Astrocyte of the hippocampus (primary cell): ENCODE measurements at regions not wholly inside any gene's neighbourhood (a gene's known extent, or its start where the extent isn't known, plus 50 kb on each side); places are given as distances from the start of the nearest gene placed in this dataset.
"Not testable (repeated sequence)": the region's sequence is repeated elsewhere in the genome, so short reads cannot be mapped to it uniquely, and the experiment has no call there.

Experiments used
- DNase-seq: peaks from one replicate; pipeline ENCODE4 v3.0.0; 2011; ENCODE audit warnings: low read depth, low spot score

DNA sequence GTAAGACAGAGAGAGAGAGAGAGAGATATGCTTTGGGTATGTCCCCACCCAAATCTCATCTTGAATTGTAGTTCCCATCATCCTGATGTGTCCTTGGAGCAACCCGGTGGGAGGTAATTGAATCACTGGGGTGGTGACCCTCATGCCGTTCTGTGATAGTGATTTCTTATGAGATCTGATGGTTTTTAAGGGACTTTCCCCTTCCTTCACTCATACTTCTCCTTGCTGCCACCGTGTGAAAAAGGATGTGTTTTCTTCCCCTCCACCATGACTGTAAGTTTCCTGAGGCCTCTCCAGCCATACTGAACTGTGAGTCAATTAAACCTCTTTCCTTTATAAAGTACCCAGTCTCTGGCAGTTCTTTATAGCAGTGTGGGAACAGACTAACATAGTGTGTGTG lies 60.3 kb downstream of the EOMES start:
- DNase-seq: no peak

DNA sequence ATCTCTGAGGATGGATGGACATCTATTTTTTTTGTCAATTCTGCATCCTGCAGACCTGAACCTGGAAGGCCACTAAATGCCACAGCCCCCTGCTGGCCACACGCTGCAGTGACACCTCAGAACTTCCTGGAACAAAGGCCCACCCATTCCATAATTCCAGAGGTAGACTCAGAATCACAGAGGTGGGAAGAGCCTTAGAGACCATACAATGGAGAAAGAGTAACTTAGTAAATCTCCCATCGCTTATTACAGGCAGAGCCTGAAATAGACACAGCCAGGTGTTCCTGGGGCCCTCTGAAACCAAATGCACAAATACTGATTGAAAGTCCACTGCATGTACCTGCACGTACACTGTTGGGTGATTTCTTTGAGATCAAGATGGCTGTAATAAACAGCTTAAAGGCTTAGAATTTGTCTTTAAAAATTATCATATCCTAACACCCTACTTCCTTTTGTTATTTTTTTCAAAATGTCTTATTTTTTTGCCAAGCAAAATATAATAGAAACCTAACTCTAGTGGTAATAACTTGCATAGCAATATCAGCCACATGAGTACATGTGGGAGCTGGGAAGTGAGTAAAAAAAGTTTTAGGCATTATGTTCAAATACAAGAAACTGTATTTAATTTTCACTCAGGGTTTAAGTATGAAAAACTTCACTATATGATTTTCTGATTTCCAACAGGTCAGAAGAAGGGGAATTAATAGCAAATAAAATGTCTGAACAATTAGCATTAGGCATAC lies 62.7 kb downstream of the EOMES start:
- peak; percentile 66 for DNase-seq

DNA sequence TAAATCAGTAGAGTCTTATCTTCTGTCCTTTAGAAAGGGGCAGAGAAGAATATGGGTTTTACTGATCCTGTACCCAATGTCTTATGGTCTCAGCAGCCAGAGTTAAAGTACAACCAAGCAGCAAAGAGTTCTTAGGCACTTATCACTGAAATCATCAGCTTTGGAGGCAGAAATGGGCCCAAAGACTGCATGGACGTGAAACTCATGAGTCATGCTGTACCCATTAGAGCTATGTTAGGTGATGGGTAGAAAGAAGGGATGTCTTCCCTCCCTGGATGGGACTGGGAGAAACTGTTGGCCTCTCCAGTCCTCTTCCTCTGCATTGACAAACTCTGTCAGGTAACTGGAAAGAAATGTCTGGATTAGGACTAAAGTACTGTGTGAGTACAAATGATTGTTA lies 63.4 kb downstream of the EOMES start:
- DNase-seq: no peak

DNA sequence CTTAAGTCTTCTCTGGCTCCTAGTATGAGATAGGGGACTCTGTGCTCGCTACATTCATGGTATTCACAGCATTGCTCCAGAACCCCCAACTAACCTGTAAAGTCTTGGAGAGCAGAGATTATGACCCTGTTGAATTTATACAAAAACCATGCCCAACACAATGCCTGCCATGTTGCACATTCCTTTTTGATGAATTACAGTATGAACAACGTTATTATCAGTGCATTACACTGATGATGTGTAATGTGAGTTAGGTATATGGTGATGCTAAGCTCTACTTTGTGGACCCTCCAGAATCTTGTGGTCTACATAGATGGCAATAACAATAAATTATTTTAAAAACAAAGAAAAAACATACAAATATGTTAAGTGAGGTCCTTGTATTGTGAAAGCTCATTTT lies 64.3 kb downstream of the EOMES start:
- no peak for DNase-seq

DNA sequence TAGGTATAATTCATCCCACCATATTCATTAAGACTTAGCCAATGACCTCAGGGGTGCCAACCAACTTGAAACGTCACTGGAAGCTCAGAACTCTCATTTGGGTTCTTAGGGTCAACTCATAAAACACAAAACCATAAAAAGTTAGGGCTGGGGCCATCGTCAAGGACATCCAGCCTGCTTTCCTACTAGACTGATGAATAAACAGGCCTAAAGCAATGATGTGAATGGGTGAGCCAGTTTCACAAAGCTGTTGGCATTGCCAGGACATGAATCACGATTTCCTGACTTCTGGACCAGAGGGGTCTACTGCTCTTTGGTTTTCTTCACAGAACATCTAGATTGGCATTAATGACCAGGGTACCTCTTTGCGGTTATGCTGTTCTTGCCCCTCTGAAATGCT lies 64.7 kb downstream of the EOMES start:
- DNase-seq: peak; percentile 39

DNA sequence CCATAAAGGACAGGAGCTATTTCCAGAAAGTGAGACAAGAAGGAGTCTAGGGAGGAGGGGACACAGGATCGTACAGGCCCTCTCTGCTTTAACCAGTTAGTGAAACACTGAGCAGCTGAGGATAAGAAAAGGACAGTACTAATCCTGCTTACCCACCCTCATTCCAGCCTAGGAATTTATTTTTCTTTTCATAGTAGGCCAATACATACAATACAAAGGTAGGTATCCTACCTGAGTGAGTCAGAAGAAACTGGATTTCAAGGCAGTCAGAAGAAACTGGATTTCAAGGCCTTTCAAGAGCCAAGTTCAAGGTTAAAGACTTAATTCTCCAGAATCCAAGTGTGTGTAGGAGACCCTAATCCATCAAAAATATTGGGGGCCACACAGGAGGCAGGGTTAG lies 65.3 kb downstream of the EOMES start:
- DNase-seq: no peak

DNA sequence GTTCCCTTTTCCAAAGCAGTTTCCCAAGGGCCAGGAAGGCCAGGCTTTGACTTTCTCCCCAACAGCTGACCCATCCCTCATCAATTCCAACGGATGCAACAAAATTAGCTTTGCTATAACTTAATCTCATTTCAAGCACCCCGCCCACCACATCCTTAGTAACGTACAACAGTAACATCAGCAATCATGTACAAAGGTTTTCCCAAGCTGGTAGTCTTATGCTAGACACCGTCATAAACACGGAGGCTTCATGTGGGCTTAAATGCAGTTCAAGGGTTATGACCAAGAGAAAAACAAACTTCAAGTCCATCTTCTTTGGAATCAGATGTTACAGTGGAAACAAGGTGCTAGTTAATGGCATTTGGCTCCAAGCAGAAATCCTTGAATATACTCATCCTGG lies 66.6 kb downstream of the EOMES start:
- DNase-seq: no peak

DNA sequence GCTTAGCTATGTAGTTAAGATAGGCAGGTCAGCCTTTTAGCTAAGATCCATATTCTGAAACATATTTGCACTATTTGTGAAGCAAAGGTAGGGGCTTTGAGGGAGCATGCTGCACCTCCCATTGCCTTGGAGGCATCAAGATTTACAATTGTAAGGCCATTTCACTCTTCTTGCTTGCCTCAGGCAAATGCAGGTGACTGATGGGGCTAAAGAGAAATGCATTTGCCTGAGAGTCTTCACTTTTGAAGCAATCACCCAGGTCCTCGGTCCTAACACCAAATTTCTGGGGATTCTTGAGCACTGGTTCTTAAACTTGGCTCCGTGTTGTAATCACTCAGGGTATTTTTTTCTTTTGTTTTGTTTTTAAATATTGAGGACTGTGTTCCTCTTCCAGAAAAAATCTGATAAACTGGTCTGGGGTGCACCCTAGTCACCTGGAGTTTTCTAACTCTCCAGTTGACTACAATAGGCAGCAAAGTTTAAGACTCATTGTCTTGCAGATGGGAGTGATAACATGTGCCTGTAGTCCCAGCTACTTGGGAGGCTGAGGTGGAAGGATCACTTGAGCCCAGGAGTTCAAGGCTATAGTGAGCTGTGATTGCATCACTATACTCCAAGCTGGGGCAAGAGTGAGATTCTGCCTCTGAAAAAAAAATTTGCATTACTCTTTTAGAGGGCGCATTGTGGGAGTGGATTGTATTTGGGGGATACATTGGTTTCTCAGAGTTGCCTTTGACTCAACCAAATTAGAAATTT lies 68.1 kb downstream of the EOMES start:
- no peak for DNase-seq

DNA sequence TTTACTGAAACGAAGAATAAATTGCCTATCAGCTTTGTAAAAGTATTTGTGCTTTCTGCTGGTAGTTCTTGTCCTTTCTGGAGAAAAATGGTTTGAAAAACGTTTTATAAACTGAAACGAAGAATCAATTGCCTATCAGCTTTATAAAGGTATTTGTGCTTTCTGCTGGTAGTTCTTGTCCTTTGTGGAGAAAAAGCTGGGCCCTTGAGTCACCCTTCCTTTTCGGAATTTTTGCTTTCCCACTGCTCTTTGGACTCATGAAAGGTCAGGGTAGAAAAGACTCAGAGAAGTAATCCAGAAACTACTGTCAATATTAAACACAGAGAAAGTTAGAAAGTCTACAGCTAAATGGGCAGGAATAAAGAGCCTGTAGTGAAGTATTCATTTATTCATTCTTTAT lies 72.8 kb downstream of the EOMES start:
- peak; percentile 12 for DNase-seq

DNA sequence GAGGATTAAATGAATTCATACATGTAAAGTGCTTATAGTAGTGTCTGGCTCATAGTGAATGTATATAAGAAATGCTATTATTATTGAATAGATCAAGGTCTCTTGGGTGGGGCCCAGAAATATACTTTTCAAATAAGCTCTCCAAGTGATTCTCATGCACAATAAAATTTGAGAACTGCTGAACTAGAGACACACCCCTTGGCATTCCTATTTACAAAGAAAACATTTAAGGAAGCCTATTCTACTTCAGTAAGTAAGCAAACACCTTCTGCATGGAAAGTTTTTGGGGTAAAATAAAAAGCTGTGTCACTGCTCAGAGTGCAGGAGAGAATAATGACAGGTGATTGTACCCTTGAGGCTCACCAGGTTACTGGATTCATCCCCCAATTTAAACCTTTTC lies 75.2 kb downstream of the EOMES start:
- DNase-seq: no peak

DNA sequence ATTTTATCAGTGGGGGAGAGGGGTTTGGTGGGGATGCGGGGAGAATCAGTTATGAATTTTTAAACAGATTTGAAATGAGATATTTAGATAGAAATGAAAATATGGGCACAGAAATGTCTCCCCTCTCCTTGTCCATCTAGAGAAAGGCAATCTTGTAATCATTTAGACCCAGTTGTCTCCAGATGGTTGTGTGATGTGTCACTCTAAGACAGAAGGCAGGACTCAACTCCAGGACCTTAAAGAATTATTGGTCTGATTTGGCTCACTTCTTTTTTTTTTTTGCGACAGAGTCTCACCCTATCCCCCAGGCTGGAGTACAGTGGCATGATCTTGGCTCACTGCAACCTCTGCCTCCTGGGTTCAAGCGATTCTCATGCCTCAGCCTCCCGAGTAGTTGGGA lies 77.2 kb downstream of the EOMES start:
- no peak for DNase-seq

DNA sequence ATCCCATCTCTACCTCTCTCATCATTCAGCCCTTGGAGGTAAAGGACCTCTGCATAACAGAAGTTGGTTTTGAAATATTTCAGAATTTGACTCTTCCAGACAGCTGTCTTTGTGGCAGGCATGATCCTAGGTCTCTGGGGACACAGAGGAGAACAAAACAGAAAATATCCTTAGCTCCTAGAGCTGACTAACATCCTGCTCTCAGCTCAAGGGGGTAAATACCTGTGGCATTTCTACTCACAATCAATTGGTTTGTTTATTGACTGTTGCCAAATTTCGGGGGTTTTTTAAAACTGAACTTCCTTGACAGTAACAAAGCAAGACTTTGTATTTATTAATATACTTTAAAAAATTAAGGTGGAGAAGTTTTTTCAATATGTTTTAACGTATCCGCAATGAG lies 78.8 kb downstream of the EOMES start:
- peak; percentile 16 for DNase-seq

DNA sequence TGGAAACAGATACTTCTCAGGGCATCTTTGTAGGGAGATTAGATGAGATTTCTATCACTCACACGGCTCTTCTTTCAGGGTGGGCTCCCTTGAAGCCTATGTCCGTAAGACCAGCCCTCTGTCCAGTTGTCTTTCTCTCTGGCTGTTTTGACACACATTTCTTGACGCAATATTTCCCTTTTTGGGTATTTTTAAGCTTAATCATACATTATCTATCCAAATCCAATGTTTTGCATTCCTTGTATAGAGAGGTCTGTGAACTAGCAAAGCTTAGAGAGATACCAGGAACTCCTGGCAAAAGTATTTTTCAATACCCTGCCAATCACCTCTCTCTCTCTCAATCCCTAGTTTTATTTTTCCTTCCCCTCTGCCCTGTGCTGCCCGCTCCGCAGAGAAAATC lies 79.3 kb downstream of the EOMES start:
- no peak for DNase-seq

DNA sequence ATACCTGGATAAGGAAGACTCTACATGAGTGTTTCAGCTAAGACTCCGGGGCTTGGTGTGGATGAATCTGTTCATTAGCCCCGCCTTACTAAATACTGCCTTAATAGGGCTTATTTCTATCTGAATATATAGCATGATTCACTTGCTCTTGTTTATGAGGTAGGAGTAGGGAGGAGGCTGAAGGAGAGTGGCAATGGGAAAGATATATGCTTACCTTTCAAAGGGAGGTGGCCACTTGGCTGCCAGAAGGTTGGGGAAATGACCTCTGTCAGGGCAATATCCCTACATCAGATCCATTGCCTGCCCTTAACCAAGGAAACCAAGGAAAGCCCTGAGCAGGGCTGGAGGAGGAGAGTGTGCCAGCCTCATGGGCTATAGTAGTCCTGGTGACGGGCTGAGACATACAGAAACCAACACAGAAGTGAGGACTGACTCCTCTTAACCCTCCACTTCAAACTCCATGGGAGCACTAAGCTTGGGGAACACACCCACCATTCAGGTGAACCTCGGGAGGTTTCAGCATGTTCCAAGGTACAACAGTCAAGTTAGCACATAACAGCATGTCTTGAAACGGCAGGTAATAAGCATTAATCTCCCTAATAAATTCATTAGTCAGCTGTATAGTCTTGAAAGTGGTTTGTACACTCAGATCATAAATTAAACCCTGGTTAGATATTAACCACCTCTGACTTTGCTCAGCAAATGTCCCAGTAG lies 80.1 kb downstream of the EOMES start:
- no peak for DNase-seq

DNA sequence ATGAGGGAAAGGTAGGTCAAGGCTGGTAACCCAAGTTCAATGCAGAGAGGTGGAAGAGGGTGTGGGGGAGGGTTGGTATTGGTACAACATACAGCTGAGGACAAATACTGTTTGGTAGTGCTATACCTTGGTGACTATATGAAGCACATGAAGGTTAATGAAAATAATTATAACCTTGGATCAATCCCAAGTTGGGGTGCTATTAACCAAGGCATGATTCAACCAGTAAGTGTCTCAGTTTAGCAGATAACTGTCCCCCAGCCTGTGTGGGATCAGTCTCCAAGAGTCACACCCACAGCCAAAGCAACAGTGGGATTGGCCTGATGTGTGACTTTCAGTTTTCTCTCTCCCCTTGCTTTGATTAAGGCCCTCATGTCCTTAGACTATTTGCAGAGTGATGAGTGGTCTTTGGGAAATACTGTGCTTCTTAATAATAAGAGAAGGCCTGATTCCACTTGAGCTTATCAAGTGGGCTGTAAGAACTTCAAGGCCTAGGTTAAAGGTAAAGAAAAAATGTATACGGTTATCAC lies 80.8 kb downstream of the EOMES start:
- no peak for DNase-seq

DNA sequence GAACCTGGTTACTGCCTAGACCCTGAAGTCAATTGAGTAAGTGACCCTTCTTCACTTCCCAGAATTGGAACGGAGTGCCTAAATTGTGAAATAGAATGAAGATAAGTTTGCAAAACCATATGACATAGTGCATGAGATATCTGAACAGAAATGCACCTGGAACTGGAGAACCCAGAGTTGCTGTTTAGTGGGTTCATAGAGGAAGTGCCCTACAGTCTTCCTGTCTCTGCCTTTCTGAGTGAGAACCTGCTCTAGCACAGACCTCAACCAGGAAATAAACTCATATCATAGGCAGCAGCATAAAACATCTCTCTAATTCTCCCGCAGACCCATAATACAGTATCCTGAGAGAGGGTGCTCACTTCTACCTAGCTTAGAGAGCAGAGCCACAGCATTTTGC lies 82.9 kb downstream of the EOMES start:
- DNase-seq: no peak

DNA sequence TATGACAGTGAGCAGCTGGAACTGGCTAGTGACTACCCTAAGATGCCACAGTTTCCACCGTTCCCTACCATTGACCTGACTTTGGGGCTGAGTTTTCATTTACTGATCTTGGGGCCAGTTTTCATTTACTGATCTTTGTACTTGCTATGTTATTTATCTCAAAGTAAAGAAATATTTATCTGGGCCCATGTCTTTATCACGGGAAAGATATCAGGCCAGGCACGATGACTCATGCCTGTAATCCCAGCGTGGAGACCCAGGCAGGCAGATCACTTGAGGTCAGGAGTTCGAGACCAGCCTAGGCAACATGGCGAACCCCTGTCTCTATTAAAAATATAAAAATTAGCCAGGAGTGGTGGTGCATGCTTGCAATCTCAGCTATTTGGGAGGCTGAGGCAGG lies 83.5 kb downstream of the EOMES start:
- no peak for DNase-seq

DNA sequence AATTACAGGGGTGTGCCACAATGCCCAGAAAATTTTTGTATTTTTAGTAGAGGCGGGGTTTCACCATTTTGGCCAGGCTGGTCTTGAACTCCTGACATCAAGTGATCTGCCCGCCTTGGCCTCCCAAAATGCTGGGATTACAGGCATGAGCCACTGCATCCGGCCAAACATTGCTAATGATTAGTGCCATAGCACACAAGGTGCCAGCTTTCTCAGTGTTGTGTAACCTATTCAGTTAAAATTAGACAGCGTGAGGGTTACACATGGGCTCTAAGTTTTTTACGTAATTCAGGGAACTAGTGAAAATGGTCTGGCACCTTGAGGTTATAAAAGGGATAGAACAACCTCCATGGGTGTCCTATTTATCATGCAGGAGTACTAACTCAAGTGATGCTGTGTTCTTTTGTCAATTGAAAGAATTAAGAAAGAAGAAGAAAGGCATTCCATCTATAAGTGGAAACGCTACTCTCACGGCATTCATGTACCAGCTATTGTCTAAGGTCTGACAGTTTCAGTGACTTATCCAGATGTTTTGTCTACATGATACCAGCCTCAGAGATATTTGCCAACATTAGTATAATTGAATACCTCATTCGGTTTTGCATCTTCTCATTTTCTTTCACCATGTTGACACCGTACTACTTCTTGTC lies 84.7 kb downstream of the EOMES start:
- no peak for DNase-seq

DNA sequence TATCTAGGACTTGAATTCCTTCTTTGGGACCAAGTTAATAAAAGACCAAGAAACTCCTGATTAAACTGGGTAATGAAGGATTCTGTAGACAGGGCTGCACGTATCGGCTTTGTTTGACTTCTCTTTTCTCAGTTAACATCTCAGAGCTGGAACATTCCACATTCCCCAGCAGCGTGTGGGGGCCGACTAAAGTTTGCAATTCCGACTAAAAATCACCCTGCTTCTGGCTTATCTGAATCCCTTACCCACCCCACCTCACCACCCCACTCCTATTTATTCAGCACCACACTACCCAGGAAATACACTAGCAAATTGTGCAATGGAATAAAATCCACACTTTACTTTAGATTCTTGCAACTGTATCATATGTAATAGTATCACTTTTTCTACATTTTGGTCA lies 87.1 kb downstream of the EOMES start:
- DNase-seq: not testable (repeated sequence)

DNA sequence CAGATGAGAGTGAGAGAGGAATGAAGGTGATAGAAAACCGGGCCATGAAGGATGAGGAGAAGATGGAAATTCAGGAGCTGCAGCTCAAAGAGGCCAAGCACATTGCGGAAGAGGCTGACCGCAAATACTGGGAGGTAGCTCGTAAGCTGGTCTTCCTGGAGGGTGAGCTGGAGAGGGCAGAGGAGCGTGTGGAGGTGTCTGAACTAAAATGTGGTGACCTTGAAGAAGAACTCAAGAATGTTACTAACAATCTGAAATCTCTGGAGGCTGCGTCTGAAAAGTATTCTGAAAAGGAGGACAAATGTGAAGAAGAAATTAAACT lies 88.9 kb downstream of the EOMES start:
- DNase-seq: no peak

DNA sequence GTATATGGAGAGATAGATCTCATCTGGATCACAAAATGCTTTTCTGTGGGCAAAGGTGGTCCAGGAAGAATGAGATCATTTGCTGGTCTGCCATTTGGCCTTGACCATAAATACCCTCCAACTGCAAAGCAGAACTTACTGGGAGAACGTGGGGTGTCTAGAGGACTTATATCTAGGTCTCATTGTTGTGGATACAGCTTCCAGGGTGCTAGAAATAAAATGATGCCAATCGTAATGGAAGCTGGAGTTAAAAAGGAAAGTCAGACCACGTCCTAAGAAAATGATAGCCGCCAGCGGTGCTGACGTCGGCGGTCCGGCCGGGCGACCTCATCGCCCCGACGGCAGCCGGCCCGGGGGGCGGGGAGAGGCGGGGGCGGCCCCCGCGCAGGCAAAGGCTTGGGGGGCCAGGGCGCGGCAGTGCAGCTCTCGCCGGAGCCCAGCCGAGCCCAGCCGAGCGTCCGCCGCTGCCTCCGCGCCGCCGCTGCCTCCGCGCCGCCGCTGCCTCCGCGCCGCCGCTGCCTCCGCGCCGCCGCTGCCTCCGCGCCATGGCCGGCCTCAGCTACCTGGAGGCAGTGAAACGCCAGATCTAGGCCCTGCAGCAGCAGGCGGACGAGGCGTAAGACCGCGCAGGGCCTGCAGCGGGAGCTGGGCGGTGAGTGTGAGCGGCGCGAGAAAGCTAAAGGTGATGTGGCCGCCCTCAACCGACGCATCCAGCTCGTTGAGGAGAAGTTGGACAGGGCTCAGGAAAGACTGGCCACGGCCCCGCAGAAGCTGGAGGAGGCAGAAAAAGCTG lies 89.5 kb downstream of the EOMES start:
- peak; percentile 83 for DNase-seq
